ENCODE measurements at regions not wholly inside any gene's neighbourhood (a gene's known extent, or its start where the extent isn't known, plus 50 kb on each side); places are given as distances from the start of the nearest gene placed in this dataset.

DNA sequence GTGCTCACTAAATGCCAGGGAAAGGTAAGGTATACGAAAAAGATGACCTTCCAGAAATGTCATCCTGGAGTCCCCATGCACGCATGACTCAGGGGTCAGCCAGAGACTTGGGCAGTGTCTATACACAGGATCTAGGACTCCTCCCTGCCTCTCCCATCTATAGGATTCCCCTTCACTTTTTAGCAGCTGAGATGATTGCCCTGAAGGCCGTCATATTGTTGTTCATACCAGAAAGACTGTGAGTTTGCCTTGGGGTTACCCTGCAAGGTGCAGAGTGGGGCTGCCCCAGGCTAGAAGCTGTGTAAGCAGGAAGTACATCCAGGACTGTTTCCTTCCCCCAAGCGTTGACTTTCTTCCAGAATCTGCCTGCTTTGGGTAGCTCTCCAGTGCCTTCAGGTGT lies 55.1 kb upstream of the MAMLD1 start:
- TF ChIP-seq, protein P1, sequence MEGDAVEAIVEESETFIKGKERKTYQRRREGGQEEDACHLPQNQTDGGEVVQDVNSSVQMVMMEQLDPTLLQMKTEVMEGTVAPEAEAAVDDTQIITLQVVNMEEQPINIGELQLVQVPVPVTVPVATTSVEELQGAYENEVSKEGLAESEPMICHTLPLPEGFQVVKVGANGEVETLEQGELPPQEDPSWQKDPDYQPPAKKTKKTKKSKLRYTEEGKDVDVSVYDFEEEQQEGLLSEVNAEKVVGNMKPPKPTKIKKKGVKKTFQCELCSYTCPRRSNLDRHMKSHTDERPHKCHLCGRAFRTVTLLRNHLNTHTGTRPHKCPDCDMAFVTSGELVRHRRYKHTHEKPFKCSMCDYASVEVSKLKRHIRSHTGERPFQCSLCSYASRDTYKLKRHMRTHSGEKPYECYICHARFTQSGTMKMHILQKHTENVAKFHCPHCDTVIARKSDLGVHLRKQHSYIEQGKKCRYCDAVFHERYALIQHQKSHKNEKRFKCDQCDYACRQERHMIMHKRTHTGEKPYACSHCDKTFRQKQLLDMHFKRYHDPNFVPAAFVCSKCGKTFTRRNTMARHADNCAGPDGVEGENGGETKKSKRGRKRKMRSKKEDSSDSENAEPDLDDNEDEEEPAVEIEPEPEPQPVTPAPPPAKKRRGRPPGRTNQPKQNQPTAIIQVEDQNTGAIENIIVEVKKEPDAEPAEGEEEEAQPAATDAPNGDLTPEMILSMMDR (IDR thresholded peaks at IDR 0.05), result no peak
- no peak for TF ChIP-seq POLR2A (IDR thresholded peaks at IDR 0.05)
- no peak for DNase-seq (ENCODE audit: low spot score in 2 of 2)
- H3K4me3 ChIP-seq (ENCODE audit: low read depth, poor library complexity, severe bottlenecking), result no peak overlapping the region
- intact Hi-C loops (cut with DNase I; ENCODE audit: low total_unique reads), result no loop called here
- WGBS, 2 donors, result 62 to 80% methylated on average over 4 of the region's 4 CpGs

DNA sequence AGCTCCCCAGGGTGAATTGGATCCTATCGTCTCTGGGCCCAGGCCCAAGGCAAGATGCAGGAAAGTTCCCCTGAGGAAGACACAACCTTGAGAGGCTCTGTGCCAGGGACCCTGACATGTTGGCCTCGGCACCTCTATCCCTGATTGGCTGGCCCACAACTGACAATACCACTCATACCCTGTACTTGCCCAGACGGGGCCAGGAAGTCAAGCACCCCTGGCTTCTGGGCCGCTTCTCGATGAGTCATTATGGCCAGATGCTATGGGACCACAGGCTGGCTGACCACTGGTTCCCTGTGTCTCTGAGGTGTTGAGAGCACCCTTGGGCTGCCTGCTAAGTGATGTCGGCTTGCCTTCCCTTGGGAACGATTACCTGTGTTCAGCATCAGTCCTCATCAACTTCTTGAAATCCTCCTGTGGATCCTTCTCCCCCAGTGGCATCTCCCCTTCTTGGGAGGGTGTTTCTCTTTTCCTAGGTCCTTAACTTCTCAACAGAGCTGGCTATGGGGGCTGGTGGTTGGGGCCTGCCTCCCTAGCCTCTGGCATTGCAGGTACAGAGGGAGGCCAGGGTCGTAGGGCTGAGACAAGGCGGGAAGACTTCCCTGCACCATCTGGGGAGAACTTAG lies 54.5 kb upstream of the MAMLD1 start:
- intact Hi-C loops (cut with DNase I; ENCODE audit: low total_unique reads), result no loop called here
- no peak for DNase-seq (ENCODE audit: low spot score in 2 of 2)
- WGBS, 2 donors, result 78 to 89% methylated on average over 4 to 6 of the region's 9 CpGs
- H3K4me3 ChIP-seq (ENCODE audit: low read depth, poor library complexity, severe bottlenecking), result no peak overlapping the region
- no peak for TF ChIP-seq POLR2A (IDR thresholded peaks at IDR 0.05)

DNA sequence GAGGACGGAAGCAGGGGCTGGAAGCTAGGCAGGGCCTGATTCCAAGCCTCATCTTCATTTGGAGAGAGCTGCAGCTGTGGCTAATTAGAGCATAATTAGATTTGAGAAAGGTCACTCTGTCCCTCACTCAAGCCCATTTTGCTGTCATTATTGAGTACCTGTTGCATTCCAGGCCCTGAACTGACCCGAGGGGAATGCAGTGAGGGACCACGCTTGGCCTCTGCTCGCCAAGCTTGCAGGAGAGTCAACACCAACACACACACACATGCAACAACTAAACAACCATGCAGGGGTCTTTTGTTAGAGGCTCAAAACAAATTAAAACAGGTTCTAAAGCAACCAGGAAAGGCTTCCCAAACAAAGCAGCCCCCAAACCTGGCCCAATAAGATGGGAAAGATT lies 52.7 kb upstream of the MAMLD1 start:
- DNase-seq (ENCODE audit: low spot score in 2 of 2), result no peak
- TF ChIP-seq, protein P1 (IDR thresholded peaks at IDR 0.05), result no peak
- TF ChIP-seq POLR2A (IDR thresholded peaks at IDR 0.05), result no peak
- intact Hi-C loops (cut with DNase I; ENCODE audit: low total_unique reads), result no loop called here
- H3K4me3 ChIP-seq (ENCODE audit: low read depth, poor library complexity, severe bottlenecking), result no peak overlapping the region
- 82 to 98% methylated on average over 4 of the region's 4 CpGs for WGBS, 2 donors

GRCh38 chrX:150310881-150311280 lies 52.2 kb upstream of the MAMLD1 start:
- no peak for DNase-seq (ENCODE audit: low spot score in 2 of 2)
- no peak for TF ChIP-seq POLR2A (IDR thresholded peaks at IDR 0.05)
- TF ChIP-seq, protein P1 (IDR thresholded peaks at IDR 0.05), result no peak
- intact Hi-C loops (cut with DNase I; ENCODE audit: low total_unique reads), result no loop called here
- H3K4me3 ChIP-seq (ENCODE audit: low read depth, poor library complexity, severe bottlenecking), result no peak overlapping the region
- WGBS, 2 donors, result 82 to 100% methylated on average over 1 of the region's 1 CpG

DNA sequence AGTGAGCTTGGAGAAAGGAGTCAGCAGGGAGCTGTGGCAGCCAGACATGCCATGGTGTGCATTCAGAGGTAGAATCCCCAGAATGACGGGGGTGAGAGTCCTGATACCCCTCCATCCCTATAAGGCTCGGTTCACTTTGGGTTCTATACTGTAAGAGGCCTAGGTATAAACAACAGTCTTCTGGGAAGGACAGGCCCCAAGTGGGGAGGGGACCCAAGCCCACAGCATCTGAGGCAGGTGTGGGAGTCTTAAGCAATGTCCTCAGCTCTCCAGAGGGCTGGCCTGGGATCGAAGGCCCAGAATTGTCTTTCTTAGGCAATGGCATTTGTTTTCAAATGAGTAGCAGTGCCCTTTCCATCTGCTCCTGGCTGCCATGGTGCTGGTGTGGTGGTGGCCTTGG lies 50.2 kb upstream of the MAMLD1 start:
- no peak overlapping the region for H3K4me3 ChIP-seq (ENCODE audit: low read depth, poor library complexity, severe bottlenecking)
- DNase-seq (ENCODE audit: low spot score in 2 of 2), result no peak
- intact Hi-C loops (cut with DNase I; ENCODE audit: low total_unique reads), result no loop called here
- 42 to 52% methylated on average over 2 to 3 of the region's 3 CpGs for WGBS, 2 donors
- TF ChIP-seq, protein P1 (IDR thresholded peaks at IDR 0.05), result no peak
- TF ChIP-seq POLR2A (IDR thresholded peaks at IDR 0.05), result no peak

MicroRNAs encoded in the stretch of these regions (microRNA counts, 767-probe panel; counts per million panel counts)
- 0 to 358 counts per million in 2 donors for microRNA hsa-miR-2114-5p

Small RNAs in the stretch of these regions (microRNA-seq; reads per million reads assigned to microRNA genes)
- 0.57 to 0.68 reads per million in 2 donors for gene MIR2114 (ENCODE audit: borderline number of aligned reads in 1 of 2, borderline replicate concordance in 2 of 2)
